HL-60 (cell line): ENCODE measurements at regions not wholly inside any gene's neighbourhood (a gene's known extent, or its start where the extent isn't known, plus 50 kb on each side); places are given as distances from the start of the nearest gene placed in this dataset.

Source experiments
- DNase-seq, 2 experiments: peaks; one replicate each; pipeline ENCODE4 v3.0.0-alpha.2; 2010 to 2020; ENCODE audit warnings: low read depth in 1 of 2, low spot score in 1 of 2
- H3K27ac ChIP-seq: fragments of 250-450 bp; sonication (Bioruptor Pico); replicated peaks from 2 replicates; pipeline ENCODE4 v1.5.1; 2020; ENCODE audit warnings: mild to moderate bottlenecking, moderate library complexity
- H3K27me3 ChIP-seq: fragments of 250-450 bp; sonication (Bioruptor Pico); 2 replicates; pipeline ENCODE4 v1.5.1; 2021; ENCODE audit warnings: mild to moderate bottlenecking, moderate library complexity; ENCODE audit not compliant: insufficient read depth, poor library complexity, severe bottlenecking
- H3K4me3 ChIP-seq: replicated peaks from 2 replicates; pipeline ENCODE4 v1.5.1; 2011; ENCODE audit warnings: mild to moderate bottlenecking, control low read depth, low read length; ENCODE audit not compliant: insufficient read depth
- CTCF ChIP-seq: IDR thresholded peaks from one replicate; pipeline ENCODE4 v1.5.1; 2011; ENCODE audit warnings: low read length, control low read depth, inconsistent platforms; ENCODE audit not compliant: insufficient read depth
- GABPA ChIP-seq: IDR thresholded peaks from 2 replicates; pipeline ENCODE4 v1.6.1; 2012; ENCODE audit warnings: low read depth
- POLR2AphosphoS5 ChIP-seq: IDR thresholded peaks from 2 replicates; pipeline ENCODE4 v1.6.1; 2012; ENCODE audit warnings: low read depth
- REST ChIP-seq: IDR thresholded peaks from 2 replicates; pipeline ENCODE4 v1.6.1; 2012; ENCODE audit warnings: low read depth; ENCODE audit not compliant: insufficient replicate concordance
- SPI1 ChIP-seq: IDR thresholded peaks from 2 replicates; pipeline ENCODE4 v1.6.1; 2012; ENCODE audit warnings: low read depth, mild to moderate bottlenecking, borderline replicate concordance

- H3K27me3 ChIP-seq = no peaks in the 10 kb centered on the region
- H3K27ac ChIP-seq = no peak overlapping the region
- no peak for DNase-seq
- H3K4me3 ChIP-seq = no peak overlapping the region
- TF ChIP-seq CTCF = no peak
- TF ChIP-seq SPI1 = no peak
- TF ChIP-seq REST = no peak
- TF ChIP-seq GABPA = no peak
- TF ChIP-seq POLR2AphosphoS5 = no peak
These were observed 115.7 kb upstream of the C11orf87 start for GRCh38 chr11:109306322-109306721.

- H3K27ac ChIP-seq = no peak overlapping the region
- no peaks in the 10 kb centered on the region for H3K27me3 ChIP-seq
- no peak for DNase-seq
- H3K4me3 ChIP-seq = no peak overlapping the region
- TF ChIP-seq POLR2AphosphoS5 = no peak
These were observed 114.6 kb upstream of the C11orf87 start for GRCh38 chr11:109307366-109307765.

GRCh38 chr11:109308551-109308950 is 113.4 kb upstream of the C11orf87 start:
- TF ChIP-seq GABPA (no peak), REST (no peak), POLR2AphosphoS5 (no peak), SPI1 (no peak), CTCF (no peak)
- Histone ChIP-seq H3K27ac (no peak overlapping the region), H3K4me3 (no peak overlapping the region), H3K27me3 (no peaks in the 10 kb centered on the region)
- DNase-seq = no peak

GRCh38 chr11:109309153-109309552 is 112.8 kb upstream of the C11orf87 start:
- H3K27me3 ChIP-seq = no peaks in the 10 kb centered on the region
- no peak overlapping the region for H3K4me3 ChIP-seq
- TF ChIP-seq SPI1 (no peak), POLR2AphosphoS5 (no peak), REST (no peak), CTCF (no peak), GABPA (no peak)
- DNase-seq = no peak
- H3K27ac ChIP-seq = no peak overlapping the region
